Ishikawa (cell line): ENCODE measurements at regions not wholly inside any gene's neighbourhood (a gene's known extent, or its start where the extent isn't known, plus 50 kb on each side); places are given as distances from the start of the nearest gene placed in this dataset.

Experiments used
- CEBPB ChIP-seq: IDR thresholded peaks from 2 replicates; pipeline ENCODE4 v1.6.1; 2012
- CREB1 ChIP-seq: IDR thresholded peaks from 2 replicates; pipeline ENCODE4 v1.6.1; 2012; ENCODE audit warnings: low read depth
- EGR1 ChIP-seq: IDR thresholded peaks from 2 replicates; pipeline ENCODE4 v1.6.1; 2012
- EP300 ChIP-seq: IDR thresholded peaks from 2 replicates; pipeline ENCODE4 v1.6.1; 2012; ENCODE audit warnings: borderline replicate concordance
- FOXM1 ChIP-seq: IDR thresholded peaks from 2 replicates; pipeline ENCODE4 v1.6.1; 2012; ENCODE audit warnings: low read depth, borderline replicate concordance
- MAX ChIP-seq: IDR thresholded peaks from 2 replicates; pipeline ENCODE4 v1.6.1; 2012
- NFIC ChIP-seq: IDR thresholded peaks from 2 replicates; pipeline ENCODE4 v1.6.1; 2012
- RAD21 ChIP-seq: IDR thresholded peaks from 2 replicates; pipeline ENCODE4 v1.6.1; 2012; ENCODE audit warnings: low read depth
- REST ChIP-seq: IDR thresholded peaks from 2 replicates; pipeline ENCODE4 v1.6.1; 2012; ENCODE audit warnings: low read depth, mild to moderate bottlenecking
- TAF1 ChIP-seq: IDR thresholded peaks from 2 replicates; pipeline ENCODE4 v1.6.1; 2012; ENCODE audit warnings: low read depth, mild to moderate bottlenecking
- TCF12 ChIP-seq: IDR thresholded peaks from 2 replicates; pipeline ENCODE4 v1.6.1; 2012; ENCODE audit warnings: low read depth
- TEAD4 ChIP-seq: IDR thresholded peaks from 2 replicates; pipeline ENCODE4 v1.6.1; 2012
- USF1 ChIP-seq: IDR thresholded peaks from 2 replicates; pipeline ENCODE4 v1.6.1; 2012
- YY1 ChIP-seq: IDR thresholded peaks from 2 replicates; pipeline ENCODE4 v1.6.1; 2012; ENCODE audit warnings: low read depth
- ZBTB7A ChIP-seq: IDR thresholded peaks from 2 replicates; pipeline ENCODE4 v1.6.1; 2012; ENCODE audit warnings: low read depth

GRCh38 chr7:142352543-142352942, 94.7 kb upstream of the PRSS58 start:
- TF ChIP-seq CREB1, result no peak
- no peak for TF ChIP-seq EP300
- no peak for TF ChIP-seq TCF12
- no peak for TF ChIP-seq USF1
- no peak for TF ChIP-seq RAD21

- TF ChIP-seq RAD21 (no peak), USF1 (no peak), CREB1 (no peak), TCF12 (no peak), EP300 (no peak), MAX (no peak), FOXM1 (no peak), NFIC (no peak), YY1 (no peak), CEBPB (no peak), REST (no peak)
Observed at GRCh38 chr7:142351145-142351544, 93.3 kb upstream of the PRSS58 start.

GRCh38 chr7:142349670-142350405, 92.0 kb upstream of the PRSS58 start:
- TF ChIP-seq CREB1 (no peak), YY1 (no peak), FOXM1 (no peak), TCF12 (no peak), CEBPB (no peak), NFIC (no peak), EGR1 (no peak), TEAD4 (no peak), RAD21 (no peak), ZBTB7A (no peak), USF1 (no peak), MAX (no peak), REST (no peak), TAF1 (no peak), EP300 (no peak)

- TF ChIP-seq TEAD4 (no peak), TAF1 (no peak), ZBTB7A (no peak), REST (no peak), NFIC (no peak), RAD21 (no peak), EP300 (no peak), EGR1 (no peak), CREB1 (no peak), USF1 (no peak)
Observed at GRCh38 chr7:142348921-142349405, 91.1 kb upstream of the PRSS58 start.
